ENCODE measurements at regions not wholly inside any gene's neighbourhood (a gene's known extent, or its start where the extent isn't known, plus 50 kb on each side); places are given as distances from the start of the nearest gene placed in this dataset.

GRCh38 chrX:45846328-45846727 is 645.7 kb upstream of the DIPK2B start:
- H3K9ac ChIP-seq (ENCODE audit: low read depth, low read length), result no peak overlapping the region
- TF ChIP-seq, protein P1, sequence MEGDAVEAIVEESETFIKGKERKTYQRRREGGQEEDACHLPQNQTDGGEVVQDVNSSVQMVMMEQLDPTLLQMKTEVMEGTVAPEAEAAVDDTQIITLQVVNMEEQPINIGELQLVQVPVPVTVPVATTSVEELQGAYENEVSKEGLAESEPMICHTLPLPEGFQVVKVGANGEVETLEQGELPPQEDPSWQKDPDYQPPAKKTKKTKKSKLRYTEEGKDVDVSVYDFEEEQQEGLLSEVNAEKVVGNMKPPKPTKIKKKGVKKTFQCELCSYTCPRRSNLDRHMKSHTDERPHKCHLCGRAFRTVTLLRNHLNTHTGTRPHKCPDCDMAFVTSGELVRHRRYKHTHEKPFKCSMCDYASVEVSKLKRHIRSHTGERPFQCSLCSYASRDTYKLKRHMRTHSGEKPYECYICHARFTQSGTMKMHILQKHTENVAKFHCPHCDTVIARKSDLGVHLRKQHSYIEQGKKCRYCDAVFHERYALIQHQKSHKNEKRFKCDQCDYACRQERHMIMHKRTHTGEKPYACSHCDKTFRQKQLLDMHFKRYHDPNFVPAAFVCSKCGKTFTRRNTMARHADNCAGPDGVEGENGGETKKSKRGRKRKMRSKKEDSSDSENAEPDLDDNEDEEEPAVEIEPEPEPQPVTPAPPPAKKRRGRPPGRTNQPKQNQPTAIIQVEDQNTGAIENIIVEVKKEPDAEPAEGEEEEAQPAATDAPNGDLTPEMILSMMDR (IDR thresholded peaks at IDR 0.05; ENCODE audit: borderline replicate concordance, extremely low read depth, low read length, poor library complexity, severe bottlenecking), result no peak
- no peak for TF ChIP-seq EZH2 (IDR thresholded peaks at IDR 0.05; ENCODE audit: borderline replicate concordance, low read depth, low read length, severe bottlenecking)
- H3K4me2 ChIP-seq (ENCODE audit: insufficient read depth, low read length), result no peak overlapping the region
- H3K27ac ChIP-seq (ENCODE audit: low read length), result no peak overlapping the region
- no peak overlapping the region for H3K4me3 ChIP-seq (ENCODE audit: low read depth in 1 of 2, low read length in 2 of 2)
- H3K4me1 ChIP-seq (ENCODE audit: insufficient read depth, low read length), result peaks cover 17% of the 10 kb centered on the region; the same call in 1 of the 2 replicates
- no peaks in the 10 kb centered on the region for H3K27me3 ChIP-seq (ENCODE audit: insufficient read depth, low read length, poor library complexity)
- no peak overlapping the region for H2AFZ ChIP-seq (ENCODE audit: low read depth, low read length)
- H4K20me1 ChIP-seq (ENCODE audit: insufficient read depth, low read length), result no peaks in the 10 kb centered on the region
- ATAC-seq (ENCODE audit: insufficient read depth, low read depth), result no peak
- peaks cover 43% of the 10 kb centered on the region for H3K79me2 ChIP-seq (ENCODE audit: insufficient read depth, low read length)
- DNase-seq, result no peak
- H3K36me3 ChIP-seq (ENCODE audit: insufficient read depth, low read length), result peaks cover 32% of the 10 kb centered on the region
- H3K9me3 ChIP-seq (ENCODE audit: insufficient read depth, low read length, severe bottlenecking), result no peaks in the 10 kb centered on the region

- H3K79me2 ChIP-seq (ENCODE audit: insufficient read depth, low read length), result peaks cover 36% of the 10 kb centered on the region
- no peak overlapping the region for H3K4me2 ChIP-seq (ENCODE audit: insufficient read depth, low read length)
- no peak overlapping the region for H3K9ac ChIP-seq (ENCODE audit: low read depth, low read length)
- DNase-seq (no peak), ATAC-seq (ENCODE audit: insufficient read depth, low read depth) (no peak)
- no peaks in the 10 kb centered on the region for H3K27me3 ChIP-seq (ENCODE audit: insufficient read depth, low read length, poor library complexity)
- H3K27ac ChIP-seq (ENCODE audit: low read length), result no peak overlapping the region
- no peaks in the 10 kb centered on the region for H4K20me1 ChIP-seq (ENCODE audit: insufficient read depth, low read length)
- peaks cover 32% of the 10 kb centered on the region for H3K36me3 ChIP-seq (ENCODE audit: insufficient read depth, low read length)
- no peaks in the 10 kb centered on the region for H3K9me3 ChIP-seq (ENCODE audit: insufficient read depth, low read length, severe bottlenecking)
- no peak for TF ChIP-seq EZH2 (IDR thresholded peaks at IDR 0.05; ENCODE audit: borderline replicate concordance, low read depth, low read length, severe bottlenecking)
- TF ChIP-seq, protein P1 (IDR thresholded peaks at IDR 0.05; ENCODE audit: borderline replicate concordance, extremely low read depth, low read length, poor library complexity, severe bottlenecking), result no peak
- H3K4me3 ChIP-seq (ENCODE audit: low read depth in 1 of 2, low read length in 2 of 2), result no peak overlapping the region
- H2AFZ ChIP-seq (ENCODE audit: low read depth, low read length), result no peak overlapping the region
- H3K4me1 ChIP-seq (ENCODE audit: insufficient read depth, low read length), result peaks cover 17% of the 10 kb centered on the region; the same call in 1 of the 2 replicates
These were observed 644.5 kb upstream of the DIPK2B start for GRCh38 chrX:45845142-45845541.

- no peak overlapping the region for H3K9ac ChIP-seq (ENCODE audit: low read depth, low read length)
- no peak for ATAC-seq (ENCODE audit: insufficient read depth, low read depth)
- no peaks in the 10 kb centered on the region for H3K9me3 ChIP-seq (ENCODE audit: insufficient read depth, low read length, severe bottlenecking)
- peaks cover 27% of the 10 kb centered on the region for H3K79me2 ChIP-seq (ENCODE audit: insufficient read depth, low read length)
- no peak for DNase-seq
- no peak overlapping the region for H3K27ac ChIP-seq (ENCODE audit: low read length)
- H3K4me1 ChIP-seq (ENCODE audit: insufficient read depth, low read length), result 0 out of 2 replicates have a peak, but pooled peaks cover 3% of the 10 kb centered on the region
- TF ChIP-seq, protein P1 (IDR thresholded peaks at IDR 0.05; ENCODE audit: borderline replicate concordance, extremely low read depth, low read length, poor library complexity, severe bottlenecking), result peak; percentile 43
- no peak for TF ChIP-seq EZH2 (IDR thresholded peaks at IDR 0.05; ENCODE audit: borderline replicate concordance, low read depth, low read length, severe bottlenecking)
- no peak overlapping the region for H3K4me2 ChIP-seq (ENCODE audit: insufficient read depth, low read length)
- no peaks in the 10 kb centered on the region for H4K20me1 ChIP-seq (ENCODE audit: insufficient read depth, low read length)
- no peaks in the 10 kb centered on the region for H3K27me3 ChIP-seq (ENCODE audit: insufficient read depth, low read length, poor library complexity)
- no peak overlapping the region for H2AFZ ChIP-seq (ENCODE audit: low read depth, low read length)
- H3K36me3 ChIP-seq (ENCODE audit: insufficient read depth, low read length), result peaks cover 32% of the 10 kb centered on the region
- H3K4me3 ChIP-seq (ENCODE audit: low read depth in 1 of 2, low read length in 2 of 2), result no peak overlapping the region
These were observed 642.8 kb upstream of the DIPK2B start for GRCh38 chrX:45843518-45843917.

GRCh38 chrX:45842926-45843315 is 642.2 kb upstream of the DIPK2B start:
- H3K36me3 ChIP-seq (ENCODE audit: insufficient read depth, low read length), result peaks cover 27% of the 10 kb centered on the region

More at GRCh38 chrX:45842926-45843315, 642.2 kb upstream of the DIPK2B start:
- TF ChIP-seq, protein P1 (IDR thresholded peaks at IDR 0.05; ENCODE audit: borderline replicate concordance, extremely low read depth, low read length, poor library complexity, severe bottlenecking), result no peak
- H3K27me3 ChIP-seq (ENCODE audit: insufficient read depth, low read length, poor library complexity), result no peaks in the 10 kb centered on the region
- no peak overlapping the region for H3K4me3 ChIP-seq (ENCODE audit: low read depth in 1 of 2, low read length in 2 of 2)
- ATAC-seq (ENCODE audit: insufficient read depth, low read depth), result no peak
- no peaks in the 10 kb centered on the region for H3K9me3 ChIP-seq (ENCODE audit: insufficient read depth, low read length, severe bottlenecking)
- no peak overlapping the region for H3K27ac ChIP-seq (ENCODE audit: low read length)
- DNase-seq, result no peak
- peaks cover 22% of the 10 kb centered on the region for H3K79me2 ChIP-seq (ENCODE audit: insufficient read depth, low read length)
- H4K20me1 ChIP-seq (ENCODE audit: insufficient read depth, low read length), result no peaks in the 10 kb centered on the region
- no peak overlapping the region for H3K4me2 ChIP-seq (ENCODE audit: insufficient read depth, low read length)
- H3K4me1 ChIP-seq (ENCODE audit: insufficient read depth, low read length), result no peaks in the 10 kb centered on the region
- no peak overlapping the region for H3K9ac ChIP-seq (ENCODE audit: low read depth, low read length)
- H2AFZ ChIP-seq (ENCODE audit: low read depth, low read length), result no peak overlapping the region
